Vagina (tissue), 2 donors: ENCODE measurements at regions not wholly inside any gene's neighbourhood (a gene's known extent, or its start where the extent isn't known, plus 50 kb on each side); places are given as distances from the start of the nearest gene placed in this dataset.

Source experiments
- POLR2AphosphoS5 ChIP-seq, 2 donors: sonication (generic); formaldehyde crosslinking; IDR thresholded peaks; one replicate each; pipeline ENCODE4 v1.9.0; 2017; ENCODE audit warnings: antibody characterized with exemption in 2 of 2, mild to moderate bottlenecking in 2 of 2, low read depth in 1 of 2; ENCODE audit not compliant: insufficient read depth in 1 of 2
- TF ChIP-seq, protein P1 (sequence below), 3 experiments: fragments of 450-650 bp in 2 of 3; fragments of 200-600 bp in 1 of 3; sonication (generic) in 1 of 3; IDR thresholded peaks; one replicate each; pipeline ENCODE4 v1.5.1; 2017 to 2019; ENCODE audit warnings: antibody characterized with exemption in 3 of 3, mild to moderate bottlenecking in 2 of 3, moderate library complexity in 2 of 3

DNA sequence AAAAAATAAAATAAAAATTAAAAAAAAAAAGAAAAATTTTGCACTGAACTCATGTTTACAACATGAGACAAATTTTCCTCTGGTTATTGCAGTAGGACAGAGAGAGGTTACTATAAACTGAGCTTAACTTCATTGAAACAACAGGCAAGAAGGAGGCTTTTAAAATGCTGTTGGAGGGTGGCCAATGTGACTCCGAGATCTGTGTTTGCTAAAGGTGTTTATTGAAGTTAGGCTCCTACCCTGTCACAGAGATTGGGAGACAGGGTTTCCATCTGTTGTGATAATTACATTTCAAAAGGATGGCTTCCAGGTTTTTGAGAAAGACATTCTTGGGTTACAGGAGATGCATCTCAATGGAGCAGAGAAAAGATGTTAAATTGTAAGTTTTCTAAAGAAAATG, 370.5 kb upstream of the HS3ST1 start:
- TF ChIP-seq, protein P1, sequence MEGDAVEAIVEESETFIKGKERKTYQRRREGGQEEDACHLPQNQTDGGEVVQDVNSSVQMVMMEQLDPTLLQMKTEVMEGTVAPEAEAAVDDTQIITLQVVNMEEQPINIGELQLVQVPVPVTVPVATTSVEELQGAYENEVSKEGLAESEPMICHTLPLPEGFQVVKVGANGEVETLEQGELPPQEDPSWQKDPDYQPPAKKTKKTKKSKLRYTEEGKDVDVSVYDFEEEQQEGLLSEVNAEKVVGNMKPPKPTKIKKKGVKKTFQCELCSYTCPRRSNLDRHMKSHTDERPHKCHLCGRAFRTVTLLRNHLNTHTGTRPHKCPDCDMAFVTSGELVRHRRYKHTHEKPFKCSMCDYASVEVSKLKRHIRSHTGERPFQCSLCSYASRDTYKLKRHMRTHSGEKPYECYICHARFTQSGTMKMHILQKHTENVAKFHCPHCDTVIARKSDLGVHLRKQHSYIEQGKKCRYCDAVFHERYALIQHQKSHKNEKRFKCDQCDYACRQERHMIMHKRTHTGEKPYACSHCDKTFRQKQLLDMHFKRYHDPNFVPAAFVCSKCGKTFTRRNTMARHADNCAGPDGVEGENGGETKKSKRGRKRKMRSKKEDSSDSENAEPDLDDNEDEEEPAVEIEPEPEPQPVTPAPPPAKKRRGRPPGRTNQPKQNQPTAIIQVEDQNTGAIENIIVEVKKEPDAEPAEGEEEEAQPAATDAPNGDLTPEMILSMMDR (IDR thresholded peaks at IDR 0.05): no peak
- TF ChIP-seq POLR2AphosphoS5 (IDR thresholded peaks at IDR 0.05; ENCODE audit: insufficient read depth in 1 of 2, low read depth in 1 of 2): no peak
